HUES6 (cell line): ENCODE measurements at regions not wholly inside any gene's neighbourhood (a gene's known extent, or its start where the extent isn't known, plus 50 kb on each side); places are given as distances from the start of the nearest gene placed in this dataset.
"Not testable (repeated sequence)": the region's sequence is repeated elsewhere in the genome, so short reads cannot be mapped to it uniquely, and the experiment has no call there.

Source experiments
- H3K27ac ChIP-seq: 2 replicates; pipeline ENCODE4 v1.7.0; 2013; ENCODE audit warnings: low read depth, mild to moderate bottlenecking, low read length, inconsistent platforms
- H3K27me3 ChIP-seq: 2 replicates; pipeline ENCODE4 v1.6.1; 2013; ENCODE audit warnings: low read length; ENCODE audit not compliant: control insufficient read depth, insufficient read depth
- H3K36me3 ChIP-seq: 2 replicates; pipeline ENCODE4 v1.6.1; 2013; ENCODE audit warnings: low read length; ENCODE audit not compliant: control insufficient read depth, insufficient read depth
- H3K4me1 ChIP-seq: 2 replicates; pipeline ENCODE4 v1.6.1; 2013; ENCODE audit warnings: low read length; ENCODE audit not compliant: control insufficient read depth, insufficient read depth
- H3K4me3 ChIP-seq: 2 replicates; pipeline ENCODE4 v1.5.1; 2013; ENCODE audit warnings: low read depth, low read length
- H3K9ac ChIP-seq: one replicate; pipeline ENCODE4 v1.6.1; 2013; ENCODE audit warnings: mild to moderate bottlenecking, low read length
- H3K9me3 ChIP-seq: 2 replicates; pipeline ENCODE4 v1.6.1; 2013; ENCODE audit warnings: low read depth, low read length; ENCODE audit not compliant: control insufficient read depth, insufficient read depth

DNA sequence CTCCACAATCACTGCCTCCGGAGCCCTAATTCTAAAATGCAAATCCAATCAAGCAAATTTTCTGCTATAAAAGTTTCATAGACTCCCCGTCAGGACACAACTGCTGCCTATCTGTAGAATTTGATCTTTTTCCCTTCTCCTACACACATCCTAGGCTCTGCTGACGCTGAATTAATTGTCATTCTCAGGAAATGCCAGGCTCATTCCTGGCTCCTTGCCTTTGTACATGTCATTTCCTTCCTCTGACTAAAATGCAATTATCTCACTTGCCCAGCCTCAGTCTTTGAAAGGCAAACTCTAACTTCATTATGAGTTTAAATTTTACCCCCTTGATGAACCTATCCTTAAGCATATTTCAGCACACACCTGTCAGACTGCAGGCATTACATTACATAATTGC is 844.9 kb upstream of the CRIM1 start:
- no peaks in the 10 kb centered on the region for H3K4me1 ChIP-seq
- H3K27ac ChIP-seq = no peak overlapping the region
- no peak overlapping the region for H3K9ac ChIP-seq
- no peak overlapping the region for H3K4me3 ChIP-seq
- no peaks in the 10 kb centered on the region for H3K27me3 ChIP-seq
- H3K36me3 ChIP-seq = no peaks in the 10 kb centered on the region
- H3K9me3 ChIP-seq = no peaks in the 10 kb centered on the region

DNA sequence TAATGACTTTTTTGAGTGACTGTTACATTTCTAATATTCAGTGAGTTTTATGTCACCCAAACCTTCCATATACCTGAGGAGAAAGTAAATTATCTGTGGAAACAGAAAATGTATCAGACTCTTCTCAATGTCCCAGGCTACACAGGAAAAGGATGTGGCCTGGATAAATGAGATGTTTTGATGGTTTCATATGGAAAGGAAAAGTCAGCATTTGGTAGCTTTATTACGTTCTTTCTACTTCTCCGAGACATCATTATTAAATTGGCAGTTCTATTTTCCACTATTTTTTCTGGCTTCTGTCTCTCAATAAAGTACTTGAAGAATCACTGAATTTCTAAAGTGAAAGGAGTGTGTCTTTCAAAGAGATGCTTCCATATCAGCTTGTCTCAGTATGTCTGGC is 847.0 kb upstream of the CRIM1 start:
- H3K27me3 ChIP-seq = no peaks in the 10 kb centered on the region
- H3K36me3 ChIP-seq = no peaks in the 10 kb centered on the region
- H3K9ac ChIP-seq = no peak overlapping the region
- no peak overlapping the region for H3K4me3 ChIP-seq
- no peaks in the 10 kb centered on the region for H3K9me3 ChIP-seq
- H3K4me1 ChIP-seq = no peaks in the 10 kb centered on the region
- no peak overlapping the region for H3K27ac ChIP-seq

DNA sequence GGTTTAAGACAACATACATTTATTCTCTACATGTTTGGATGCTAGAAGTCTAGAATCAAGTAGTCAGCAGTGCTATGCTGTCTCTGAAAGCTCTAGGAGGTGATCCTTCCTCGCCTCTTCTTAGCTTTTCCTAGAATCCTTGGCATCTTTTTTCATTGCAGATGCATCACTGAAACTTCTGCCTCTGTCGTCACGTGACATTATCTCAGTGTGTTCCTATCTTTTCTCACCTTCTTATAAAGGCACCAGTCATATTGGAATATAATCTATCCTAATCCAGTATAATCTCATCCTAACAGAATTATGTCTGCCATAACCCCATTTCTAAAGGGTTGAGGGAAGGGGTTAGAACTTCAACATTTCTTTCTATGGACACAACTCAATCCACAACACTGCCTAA is 851.2 kb upstream of the CRIM1 start:
- Histone ChIP-seq H3K9me3 (no peaks in the 10 kb centered on the region), H3K4me1 (no peaks in the 10 kb centered on the region), H3K27ac (no peak overlapping the region), H3K27me3 (no peaks in the 10 kb centered on the region), H3K9ac (no peak overlapping the region), H3K36me3 (no peaks in the 10 kb centered on the region), H3K4me3 (no peak overlapping the region)

DNA sequence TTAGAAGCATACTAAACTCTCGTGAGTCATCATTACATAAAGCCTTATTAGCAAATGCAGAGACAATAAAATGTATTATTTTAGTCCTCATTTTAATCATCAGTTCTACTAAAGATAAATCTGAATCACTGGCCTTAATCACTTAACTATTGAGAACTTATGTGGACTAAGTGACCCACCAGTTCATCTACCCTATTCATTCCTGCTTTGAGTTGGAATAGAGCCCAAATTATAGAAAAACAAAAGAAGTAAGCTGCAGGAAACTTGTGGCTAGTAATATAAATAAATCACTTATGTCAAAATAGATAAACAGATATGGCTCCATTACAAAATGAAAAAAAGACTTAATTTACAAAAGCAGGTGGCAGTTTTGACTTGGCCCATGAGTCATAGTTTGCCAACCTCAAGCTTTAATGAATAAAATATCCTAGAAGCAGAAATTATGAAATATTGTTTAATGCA is 851.8 kb upstream of the CRIM1 start:
- Histone ChIP-seq H3K9me3 (no peaks in the 10 kb centered on the region), H3K27me3 (no peaks in the 10 kb centered on the region), H3K4me3 (no peak overlapping the region), H3K27ac (no peak overlapping the region), H3K36me3 (no peaks in the 10 kb centered on the region), H3K4me1 (no peaks in the 10 kb centered on the region), H3K9ac (no peak overlapping the region)

DNA sequence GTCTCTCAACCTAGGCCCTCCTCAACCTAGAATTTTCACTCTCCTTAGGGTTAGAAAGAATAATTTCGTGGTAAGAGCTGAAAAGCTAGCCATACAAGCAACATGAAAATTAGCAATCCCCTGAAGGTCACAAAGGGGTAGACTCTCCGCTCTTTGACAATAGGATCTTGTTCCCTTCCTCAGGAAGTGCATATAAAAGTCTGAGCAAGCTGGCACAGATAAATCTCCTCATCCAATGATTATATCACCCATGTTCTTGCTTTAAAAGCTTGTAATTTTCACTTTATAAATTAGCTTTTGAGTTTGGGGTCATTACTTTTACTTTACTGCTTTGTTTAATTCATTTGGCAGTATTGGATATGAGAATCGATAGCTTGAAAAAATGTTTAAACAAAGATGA is 852.3 kb upstream of the CRIM1 start:
- Histone ChIP-seq H3K27me3 (no peaks in the 10 kb centered on the region), H3K9ac (no peak overlapping the region), H3K4me3 (no peak overlapping the region), H3K9me3 (no peaks in the 10 kb centered on the region), H3K36me3 (no peaks in the 10 kb centered on the region), H3K4me1 (no peaks in the 10 kb centered on the region), H3K27ac (no peak overlapping the region)

DNA sequence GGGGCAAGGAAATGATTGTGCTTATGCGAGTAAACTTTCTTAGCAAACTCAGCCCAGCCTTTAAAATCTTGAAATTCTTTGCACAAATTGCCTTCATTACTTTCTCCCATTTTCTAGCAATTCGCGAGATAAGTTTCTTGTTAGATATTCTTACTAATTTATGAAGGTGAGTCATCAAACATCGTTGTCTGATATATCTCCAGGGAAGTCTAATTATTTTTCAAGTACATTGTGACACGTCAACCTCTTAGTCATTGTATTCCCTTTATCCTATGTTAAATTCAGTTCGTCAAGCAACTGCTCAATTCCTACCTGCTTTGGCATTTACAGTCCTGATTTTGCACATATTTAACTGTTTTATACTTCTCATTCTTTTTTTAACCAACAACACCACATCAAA is 854.5 kb upstream of the CRIM1 start:
- no peaks in the 10 kb centered on the region for H3K4me1 ChIP-seq
- no peak overlapping the region for H3K4me3 ChIP-seq
- H3K27ac ChIP-seq = no peak overlapping the region
- no peaks in the 10 kb centered on the region for H3K27me3 ChIP-seq
- no peaks in the 10 kb centered on the region for H3K36me3 ChIP-seq
- H3K9me3 ChIP-seq = no peaks in the 10 kb centered on the region
- no peak overlapping the region for H3K9ac ChIP-seq

DNA sequence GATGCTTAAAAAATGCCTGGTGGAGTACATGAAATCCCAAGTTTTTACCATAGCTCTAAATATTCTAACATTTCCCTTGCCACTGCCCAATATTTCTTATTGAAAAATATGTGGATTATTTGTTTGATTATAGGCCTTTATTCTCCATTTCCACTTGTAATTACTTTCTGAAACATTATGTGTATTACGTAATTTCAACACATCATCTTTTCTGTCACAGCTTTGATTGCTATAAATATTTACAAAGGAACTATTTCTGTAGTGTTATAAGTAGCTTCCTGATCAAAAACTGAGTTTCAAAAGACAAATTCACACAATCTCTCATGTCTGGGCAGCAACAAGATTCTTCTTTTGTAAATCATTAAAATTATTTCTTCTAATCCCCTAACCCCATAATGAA is 859.6 kb upstream of the CRIM1 start:
- no peaks in the 10 kb centered on the region for H3K27me3 ChIP-seq
- H3K27ac ChIP-seq = no peak overlapping the region
- H3K36me3 ChIP-seq = no peaks in the 10 kb centered on the region
- peaks cover 9% of the 10 kb centered on the region for H3K4me1 ChIP-seq
- no peak overlapping the region for H3K9ac ChIP-seq
- H3K9me3 ChIP-seq = no peaks in the 10 kb centered on the region
- no peak overlapping the region for H3K4me3 ChIP-seq

DNA sequence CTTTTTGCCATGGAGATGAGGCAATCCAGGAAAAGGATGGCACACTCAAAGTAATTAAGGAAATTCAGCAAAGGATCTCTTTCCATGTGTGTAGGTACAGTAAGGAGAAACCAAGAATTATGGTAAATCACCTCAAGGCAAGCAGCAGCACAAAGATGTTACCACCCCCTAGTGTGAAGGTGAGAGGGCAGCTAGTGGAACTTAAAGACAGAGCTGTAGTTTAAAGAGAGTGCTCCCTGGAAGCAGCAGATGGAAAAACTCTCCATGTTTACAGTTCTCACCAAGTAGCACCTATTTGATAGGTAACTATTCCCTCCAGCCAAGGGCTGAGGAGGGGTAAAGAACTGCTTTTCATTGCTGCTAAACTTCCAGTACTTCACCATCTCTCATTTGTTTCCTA is 860.4 kb upstream of the CRIM1 start:
- no peak overlapping the region for H3K4me3 ChIP-seq
- H3K9me3 ChIP-seq = no peaks in the 10 kb centered on the region
- H3K27ac ChIP-seq = 0 out of 2 replicates have a peak overlapping the region, but pooled peaks have one; percentile 23

DNA sequence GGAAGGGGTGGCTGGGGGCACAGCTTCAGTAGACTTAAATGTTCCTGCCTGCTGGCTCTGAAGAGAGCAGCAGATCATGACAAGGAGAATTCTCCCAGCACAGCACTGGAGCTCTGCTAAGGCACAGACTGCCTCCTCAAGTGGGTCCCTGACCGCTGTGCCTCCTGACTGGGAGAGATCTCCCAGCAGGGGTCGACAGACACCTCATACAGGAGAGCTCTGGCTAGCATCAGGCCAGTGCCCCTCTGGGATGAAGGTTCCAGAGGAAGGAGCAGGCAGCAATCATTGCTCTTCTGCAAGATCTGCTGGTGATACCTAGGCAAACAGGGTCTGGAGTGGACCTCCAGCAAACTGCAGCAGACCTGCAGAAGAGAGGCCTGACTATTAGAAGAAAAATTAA is 877.5 kb upstream of the CRIM1 start:
- H3K4me3 ChIP-seq, H3K4me1 ChIP-seq, H3K9me3 ChIP-seq, H3K27ac ChIP-seq, H3K36me3 ChIP-seq, H3K27me3 ChIP-seq, H3K9ac ChIP-seq: not testable (repeated sequence)

More for the DNA sequence above, 860.4 kb upstream of the CRIM1 start:
- Histone ChIP-seq H3K9ac (no peak overlapping the region), H3K4me1 (peaks cover 9% of the 10 kb centered on the region), H3K36me3 (no peaks in the 10 kb centered on the region), H3K27me3 (no peaks in the 10 kb centered on the region)

DNA sequence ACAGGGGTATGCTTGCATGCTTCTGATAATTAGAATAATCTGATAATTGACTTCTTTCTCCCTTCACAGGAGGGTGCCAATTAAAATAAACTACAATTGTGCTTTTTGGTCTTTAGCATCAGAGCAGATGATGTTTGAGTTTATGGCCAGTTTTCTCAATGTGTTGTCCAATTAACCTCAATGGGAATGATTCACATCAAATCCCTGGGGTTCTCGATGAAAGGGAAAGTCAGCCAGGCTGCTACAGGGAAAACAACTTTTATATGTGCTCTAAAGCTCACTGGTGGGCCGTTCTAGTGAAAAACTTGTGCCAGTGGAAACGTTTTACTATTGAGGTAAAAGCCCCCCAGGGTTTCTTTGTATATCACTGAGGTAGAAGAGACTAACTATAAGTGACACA is 887.3 kb upstream of the CRIM1 start:
- Histone ChIP-seq H3K36me3 (no peaks in the 10 kb centered on the region), H3K4me3 (no peak overlapping the region), H3K9me3 (no peaks in the 10 kb centered on the region), H3K27ac (no peak overlapping the region), H3K27me3 (no peaks in the 10 kb centered on the region), H3K9ac (no peak overlapping the region), H3K4me1 (no peaks in the 10 kb centered on the region)

DNA sequence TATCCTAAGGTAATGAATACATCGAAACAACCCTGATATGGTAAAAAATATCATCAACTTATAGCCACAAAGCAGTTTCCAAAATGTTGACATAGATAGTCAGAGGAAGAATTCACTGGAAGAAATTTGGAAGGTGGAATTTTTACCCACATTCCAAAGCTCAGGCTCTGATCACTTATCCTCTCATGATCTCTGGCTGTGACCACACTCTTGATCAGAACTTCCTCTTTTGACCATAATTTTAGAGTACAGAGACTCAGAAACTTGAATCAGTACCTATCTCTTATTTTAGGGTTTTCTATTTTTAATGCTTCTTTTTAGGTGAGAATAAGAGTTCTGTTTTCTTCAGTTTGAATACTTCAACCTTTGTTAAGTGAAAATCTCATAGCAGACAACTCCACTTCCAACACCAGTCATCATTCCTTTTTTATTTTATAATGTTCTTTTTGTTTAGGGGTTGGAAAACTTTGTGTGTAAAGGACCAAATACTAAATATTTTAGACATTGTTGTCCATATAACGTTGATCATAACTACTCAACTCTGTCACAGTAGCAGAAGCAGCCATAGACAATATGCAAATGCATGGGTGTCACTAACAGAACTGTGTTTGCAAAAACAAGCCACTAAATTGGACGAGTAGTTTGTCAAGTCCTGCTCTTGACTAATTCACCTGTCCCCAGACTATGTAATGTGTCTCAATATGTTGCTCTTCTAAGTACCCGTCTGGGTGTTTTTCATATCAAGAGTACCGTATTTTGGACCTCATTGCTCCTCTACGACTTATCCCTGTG is 891.6 kb upstream of the CRIM1 start:
- Histone ChIP-seq H3K36me3 (no peaks in the 10 kb centered on the region), H3K4me1 (no peaks in the 10 kb centered on the region), H3K27me3 (no peaks in the 10 kb centered on the region), H3K9me3 (no peaks in the 10 kb centered on the region), H3K27ac (no peak overlapping the region), H3K9ac (no peak overlapping the region), H3K4me3 (no peak overlapping the region)
